K562 (cell line): ENCODE measurements at regions not wholly inside any gene's neighbourhood (a gene's known extent, or its start where the extent isn't known, plus 50 kb on each side); places are given as distances from the start of the nearest gene placed in this dataset.

ENCODE experiments used
- CHD4 ChIP-seq: fragments of 200-600 bp; sonication (generic); IDR thresholded peaks from 3 replicates; pipeline ENCODE4 v1.6.1; 2012; ENCODE audit warnings: low read depth, mild to moderate bottlenecking, mixed read lengths, low read length, inconsistent platforms; ENCODE audit not compliant: insufficient read depth, insufficient replicate concordance, poor library complexity, severe bottlenecking
- FUS ChIP-seq: fragments of 200-400 bp; formaldehyde crosslinking; optimal IDR thresholded peaks from 2 replicates; pipeline ENCODE3; 2017; ENCODE audit warnings: low read depth, low read length
- HNRNPLL ChIP-seq: fragments of 200-400 bp; formaldehyde crosslinking; IDR thresholded peaks from 2 replicates; pipeline ENCODE4 v1.6.1; 2017; ENCODE audit warnings: low read length, low read depth, mild to moderate bottlenecking; ENCODE audit not compliant: poor library complexity, severe bottlenecking
- MGA ChIP-seq: fragments of 450-650 bp; IDR thresholded peaks from 2 replicates; pipeline ENCODE4 v1.6.1; 2016; ENCODE audit warnings: mild to moderate bottlenecking, moderate library complexity
- MYC ChIP-seq, 2 experiments: fragments of 250-450 bp in 1 of 2; sonication (Bioruptor Pico) in 1 of 2; IDR thresholded peaks; 2 replicates each; pipeline versions ENCODE4 v1.5.1 to v1.6.1; 2012 to 2021; ENCODE audit warnings: low read depth in 2 of 2, borderline replicate concordance in 1 of 2, improper control_type of control experiment in 1 of 2, low read length in 1 of 2, mild to moderate bottlenecking in 1 of 2, moderate library complexity in 1 of 2
- NRF1 ChIP-seq, 2 experiments: fragments of 450-650 bp; IDR thresholded peaks in 1 of 2; conservative IDR thresholded peaks in 1 of 2; 2 replicates each; pipeline ENCODE4 v1.6.1; 2014; ENCODE audit warnings: mild to moderate bottlenecking in 2 of 2
- ZNF76 ChIP-seq: fragments of 250-450 bp; sonication (Bioruptor Pico); IDR thresholded peaks from 2 replicates; pipeline ENCODE4 v1.4.0; 2020; ENCODE audit warnings: mild to moderate bottlenecking, moderate library complexity, borderline replicate concordance
- TF ChIP-seq, protein P1 (sequence below): sonication (generic); formaldehyde crosslinking; IDR thresholded peaks from 2 replicates; pipeline ENCODE4 v1.8.1; 2023; ENCODE audit warnings: mild to moderate bottlenecking, missing genetic modification reagents

GRCh38 chr1:25122747-25123146, 109.6 kb downstream of the SYF2 start (continued):
- TF ChIP-seq MGA (no peak), NRF1 (conservative IDR thresholded peaks at IDR 0.05 in 1 of 2, IDR thresholded peaks at IDR 0.05 in 1 of 2) (no peak), MYC (IDR thresholded peaks at IDR 0.05; ENCODE audit: low read depth, low read length) (no peak), MYC (CRISPR knock-in tag; IDR thresholded peaks at IDR 0.05; ENCODE audit: borderline replicate concordance, low read depth) (no peak), HNRNPLL (no peak), ZNF76 (CRISPR knock-in tag) (no peak), FUS (no peak), CHD4 (no peak)
- TF ChIP-seq, protein P1, sequence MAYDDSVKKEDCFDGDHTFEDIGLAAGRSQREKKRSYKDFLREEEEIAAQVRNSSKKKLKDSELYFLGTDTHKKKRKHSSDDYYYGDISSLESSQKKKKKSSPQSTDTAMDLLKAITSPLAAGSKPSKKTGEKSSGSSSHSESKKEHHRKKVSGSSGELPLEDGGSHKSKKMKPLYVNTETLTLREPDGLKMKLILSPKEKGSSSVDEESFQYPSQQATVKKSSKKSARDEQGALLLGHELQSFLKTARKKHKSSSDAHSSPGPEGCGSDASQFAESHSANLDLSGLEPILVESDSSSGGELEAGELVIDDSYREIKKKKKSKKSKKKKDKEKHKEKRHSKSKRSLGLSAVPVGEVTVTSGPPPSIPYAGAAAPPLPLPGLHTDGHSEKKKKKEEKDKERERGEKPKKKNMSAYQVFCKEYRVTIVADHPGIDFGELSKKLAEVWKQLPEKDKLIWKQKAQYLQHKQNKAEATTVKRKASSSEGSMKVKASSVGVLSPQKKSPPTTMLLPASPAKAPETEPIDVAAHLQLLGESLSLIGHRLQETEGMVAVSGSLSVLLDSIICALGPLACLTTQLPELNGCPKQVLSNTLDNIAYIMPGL = no peak
